Heart left ventricle (tissue), 16 donors: ENCODE measurements at regions not wholly inside any gene's neighbourhood (a gene's known extent, or its start where the extent isn't known, plus 50 kb on each side); places are given as distances from the start of the nearest gene placed in this dataset.

Source experiments
- ATAC-seq, 4 donors: fragments of 200-7000 bp; cut with Tn5 transposase; one replicate each; pipeline ENCODE4 v1.9.1; 2020 to 2022; ENCODE audit warnings: moderate library complexity in 4 of 4, mild to moderate bottlenecking in 3 of 4, moderate number of reproducible peaks in 1 of 4
- DNase-seq, 5 donors: peaks; one replicate each; pipeline ENCODE4 v3.0.0-alpha.2; 2020
- H3K27ac ChIP-seq, 12 donors: fragments of 200-600 bp; sonication (generic) in 4 of 12; one replicate each; pipeline versions ENCODE4 v1.5.0 to v1.8.0; 2016 to 2022; ENCODE audit warnings: mild to moderate bottlenecking in 2 of 12
- H3K27me3 ChIP-seq, 9 donors: fragments of 200-600 bp; sonication (generic) in 2 of 9; one replicate each; pipeline versions ENCODE4 v1.5.1 to v1.8.0; 2016 to 2022; ENCODE audit warnings: mild to moderate bottlenecking in 3 of 9
- H3K36me3 ChIP-seq, 9 donors: fragments of 200-600 bp; sonication (generic) in 2 of 9; one replicate each; pipeline versions ENCODE4 v1.5.0 to v1.8.0; 2018 to 2022; ENCODE audit warnings: mild to moderate bottlenecking in 2 of 9
- H3K4me1 ChIP-seq, 12 donors: fragments of 200-600 bp; sonication (generic) in 4 of 12; one replicate each; pipeline versions ENCODE4 v1.5.0 to v1.8.0; 2016 to 2022; ENCODE audit warnings: mild to moderate bottlenecking in 3 of 12
- H3K4me3 ChIP-seq, 12 donors: fragments of 200-600 bp; sonication (generic) in 4 of 12; one replicate each; pipeline versions ENCODE4 v1.5.0 to v1.8.0; 2017 to 2022; ENCODE audit warnings: mild to moderate bottlenecking in 9 of 12, moderate library complexity in 4 of 12
- H3K9me3 ChIP-seq, 12 donors: fragments of 200-600 bp; sonication (generic) in 4 of 12; one replicate each; pipeline versions ENCODE4 v1.5.0 to v1.8.0; 2016 to 2022; ENCODE audit warnings: mild to moderate bottlenecking in 1 of 12
- CTCF ChIP-seq, 12 donors: fragments of 200-600 bp; sonication (generic) in 4 of 12; IDR thresholded peaks; one replicate each; pipeline versions ENCODE4 v1.5.0 to v1.8.0; 2018 to 2022; ENCODE audit warnings: antibody characterized with exemption in 12 of 12, mild to moderate bottlenecking in 5 of 12
- POLR2A ChIP-seq, 2 donors: fragments of 450-650 bp; IDR thresholded peaks; one replicate each; pipeline ENCODE4 v1.6.1; 2017; ENCODE audit warnings: antibody characterized with exemption in 2 of 2, mild to moderate bottlenecking in 2 of 2, moderate library complexity in 2 of 2
- WGBS, 4 donors: extraction: QIAGEN DNeasy Blood & Tissue Kit in 2 of 4; methylation state at CpG; one replicate each; pipeline versions ENCODE4 v1.1.5 to v1.1.7; 2013 to 2018; 5-methylcytosine and 5-hydroxymethylcytosine counted together
- intact Hi-C, 10 donors: fragments of 100-400 bp; cut with DNase I; formaldehyde crosslinking; loops; one replicate each; pipeline versions ENCODE4 v1.11.1 to v1.14.2; 2022
- donor health status: ischemic (EF 13 %, LVEDD 7.1; RV severe dilation, severe dysfunction).
- donor health status: healthy with polysubstance abuse.
- donor health status: DM: no; HTN: yes; CAD: no.
- donor health status: DM: no; HTN: no; CAD: no.
- donor health status: ischemic (EF 25% LVEDD 6.9; RV normal size, moderate dysfunction).
- donor health status: ischemic (EF 25% LVEDD 5.7; RV mildly dilated, moderate dysfunction).
- donor health status: healthy.
- donor health status: DM: yes; HTN: yes; CAD: no.
- donor health status: ischemic (EF 35%, LVEDD 5.7; RV mildly dilated, moderate dysfunction).
- donor health status: nonischemic (EF 11% LVEDD 7.7; RV severe dilation, severe dysfunction).
- donor health status: DM: yes; HTN: yes; CAD: no.
- donor health status: PGD.
- donor health status: ischemic (EF 29% LVEDD 5.4; RV normal size, mild dysfunction).
- donor health status: nonischemic (EF 23%, LVEDD 6.1; RV moderate dilation, normal function).

GRCh38 chr10:30750971-30751677 lies 121.6 kb upstream of the LYZL2 start:
- H3K4me3 ChIP-seq, result no peak overlapping the region
- no peak for TF ChIP-seq CTCF (IDR thresholded peaks at IDR 0.05)
- WGBS, 4 donors, result 61 to 78% (median 69%) methylated on average over 10 of the region's 10 CpGs
- no peaks in the 10 kb centered on the region for H3K36me3 ChIP-seq
- intact Hi-C loops, result loop anchor here in 7 of 10 donors (2.0 to 10.0 kb wide), 8 partner anchors 564 to 1060 kb away; partner anchors contain the start of gene ZEB1 (in 1 of the 7)
- no peaks in the 10 kb centered on the region for H3K27me3 ChIP-seq
- ATAC-seq (no peak), DNase-seq (no peak)
- H3K27ac ChIP-seq, result peak overlapping the region in 2 of 12 donors; percentile 52 to 68
- H3K4me1 ChIP-seq, result peaks cover 0 to 23% (median 6%) of the 10 kb centered on the region in 12 donors
- H3K9me3 ChIP-seq, result no peaks in the 10 kb centered on the region

GRCh38 chr10:30749385-30749784 lies 119.8 kb upstream of the LYZL2 start:
- Histone ChIP-seq H3K27ac (no peak overlapping the region), H3K4me1 (peaks cover 0 to 19% (median 6%) of the 10 kb centered on the region in 12 donors), H3K4me3 (no peak overlapping the region), H3K9me3 (no peaks in the 10 kb centered on the region), H3K27me3 (no peaks in the 10 kb centered on the region), H3K36me3 (no peaks in the 10 kb centered on the region)
- intact Hi-C loops, result no loop called here
- DNase-seq, result no peak
- TF ChIP-seq POLR2A (IDR thresholded peaks at IDR 0.05), result no peak
- no peak for TF ChIP-seq CTCF (IDR thresholded peaks at IDR 0.05)
- ATAC-seq, result no peak
- 84 to 91% (median 91%) methylated on average over 8 of the region's 8 CpGs for WGBS, 4 donors

- intact Hi-C loops, result no loop called here
- Histone ChIP-seq H3K4me3 (no peak overlapping the region), H3K27ac (no peak overlapping the region), H3K36me3 (no peaks in the 10 kb centered on the region), H3K9me3 (no peaks in the 10 kb centered on the region), H3K27me3 (no peaks in the 10 kb centered on the region), H3K4me1 (peaks cover 0 to 19% (median 6%) of the 10 kb centered on the region in 12 donors)
- no peak for ATAC-seq
- 67 to 74% (median 67%) methylated on average over 7 of the region's 7 CpGs for WGBS, 4 donors
- no peak for DNase-seq
- TF ChIP-seq POLR2A (IDR thresholded peaks at IDR 0.05) (no peak), CTCF (IDR thresholded peaks at IDR 0.05) (no peak)
Measured at GRCh38 chr10:30748152-30748973, 118.8 kb upstream of the LYZL2 start.

- TF ChIP-seq CTCF (IDR thresholded peaks at IDR 0.05), result no peak
- no peak for TF ChIP-seq POLR2A (IDR thresholded peaks at IDR 0.05)
- intact Hi-C loops, result no loop called here
- H3K4me3 ChIP-seq, result no peak overlapping the region
- no peaks in the 10 kb centered on the region for H3K36me3 ChIP-seq
- H3K4me1 ChIP-seq, result peaks cover 0 to 16% (median 4%) of the 10 kb centered on the region in 12 donors
- no peaks in the 10 kb centered on the region for H3K27me3 ChIP-seq
- no peak for DNase-seq
- H3K9me3 ChIP-seq, result no peaks in the 10 kb centered on the region
- ATAC-seq, result no peak
- 88 to 94% (median 91%) methylated on average over 9 of the region's 9 CpGs for WGBS, 4 donors
- H3K27ac ChIP-seq, result no peak overlapping the region
Measured at GRCh38 chr10:30747633-30748032, 118.1 kb upstream of the LYZL2 start.
